Body of pancreas (tissue), 4 donors: ENCODE measurements at regions not wholly inside any gene's neighbourhood (a gene's known extent, or its start where the extent isn't known, plus 50 kb on each side); places are given as distances from the start of the nearest gene placed in this dataset.

Source experiments
- ATAC-seq: fragments of 150-250 bp; one replicate; pipeline ENCODE4 v1.9.1; 2016
- DNase-seq, 4 donors: peaks; one replicate each; pipeline ENCODE4 v3.0.0-alpha.2; 2019
- H3K27ac ChIP-seq, 4 donors: fragments of 200-600 bp; sonication (generic); 1 replicate in 3 of 4; 2 replicates in 1 of 4; pipeline versions ENCODE4 v1.5.1 to v1.6.1; 2016 to 2019; ENCODE audit warnings: mild to moderate bottlenecking in 1 of 4, mixed read lengths in 1 of 4, moderate library complexity in 1 of 4
- H3K27me3 ChIP-seq, 2 donors: fragments of 200-600 bp; sonication (generic); one replicate each; pipeline ENCODE4 v1.6.0; 2016; ENCODE audit warnings: mild to moderate bottlenecking in 1 of 2
- H3K36me3 ChIP-seq, 2 donors: fragments of 200-600 bp; sonication (generic); replicated peaks in 1 of 2; 2 replicates each; pipeline ENCODE4 v1.5.1; 2016; ENCODE audit warnings: low read depth in 2 of 2; ENCODE audit not compliant: insufficient read depth in 1 of 2
- H3K4me1 ChIP-seq: fragments of 200-600 bp; sonication (generic); one replicate; pipeline ENCODE4 v1.6.0; 2016
- H3K4me3 ChIP-seq, 2 donors: fragments of 200-600 bp; sonication (generic); 1 replicate in 1 of 2; 2 replicates in 1 of 2; pipeline ENCODE4 v1.5.1; 2016 to 2019
- H3K9me3 ChIP-seq, 3 donors: fragments of 200-600 bp; sonication (generic); 1 replicate in 2 of 3; 2 replicates in 1 of 3; pipeline ENCODE4 v1.5.1; 2016
- CTCF ChIP-seq, 7 experiments: fragments of 450-650 bp in 4 of 7; fragments of 200-600 bp in 3 of 7; sonication (generic) in 3 of 7; IDR thresholded peaks; one replicate each; pipeline ENCODE4 v1.5.1; 2016 to 2019; ENCODE audit warnings: antibody characterized with exemption in 7 of 7
- POLR2A ChIP-seq, 3 donors: fragments of 450-650 bp; IDR thresholded peaks; one replicate each; pipeline ENCODE4 v1.6.1; 2016; ENCODE audit warnings: antibody characterized with exemption in 3 of 3, mild to moderate bottlenecking in 2 of 3
- WGBS, 2 donors: methylation state at CpG; one replicate each; pipeline ENCODE4 v1.1.5; 2017; 5-methylcytosine and 5-hydroxymethylcytosine counted together
- intact Hi-C: fragments of 100-400 bp; cut with DNase I; formaldehyde crosslinking; loops from one replicate; pipeline ENCODE4 v1.15.1; 2023

GRCh38 chr5:100270023-100270771, 265.0 kb upstream of the FAM174A start:
- intact Hi-C loops, result no loop called here
- no peaks in the 10 kb centered on the region for H3K27me3 ChIP-seq
- no peaks in the 10 kb centered on the region for H3K36me3 ChIP-seq
- TF ChIP-seq POLR2A (IDR thresholded peaks at IDR 0.05) (no peak), CTCF (IDR thresholded peaks at IDR 0.05) (no peak)
- H3K27ac ChIP-seq, result no peak overlapping the region
- no peaks in the 10 kb centered on the region for H3K9me3 ChIP-seq
- no peak overlapping the region for H3K4me3 ChIP-seq
- DNase-seq, result no peak
- no peaks in the 10 kb centered on the region for H3K4me1 ChIP-seq
- WGBS, 2 donors, result 13 to 18% methylated on average over 7 of the region's 7 CpGs
- no peak for ATAC-seq

- TF ChIP-seq POLR2A (IDR thresholded peaks at IDR 0.05) (no peak), CTCF (IDR thresholded peaks at IDR 0.05) (no peak)
- no peaks in the 10 kb centered on the region for H3K36me3 ChIP-seq
- ATAC-seq (no peak), DNase-seq (no peak)
- WGBS, 2 donors, result 74 to 76% methylated on average over 2 of the region's 2 CpGs
- no peak overlapping the region for H3K27ac ChIP-seq
- H3K27me3 ChIP-seq, result no peaks in the 10 kb centered on the region
- no peak overlapping the region for H3K4me3 ChIP-seq
- no peaks in the 10 kb centered on the region for H3K9me3 ChIP-seq
- H3K4me1 ChIP-seq, result no peaks in the 10 kb centered on the region
- intact Hi-C loops, result no loop called here
Measured at GRCh38 chr5:100260968-100261367, 274.2 kb upstream of the FAM174A start.

- H3K9me3 ChIP-seq, result no peaks in the 10 kb centered on the region
- no peak overlapping the region for H3K4me3 ChIP-seq
- no peak for TF ChIP-seq CTCF (IDR thresholded peaks at IDR 0.05)
- TF ChIP-seq POLR2A (IDR thresholded peaks at IDR 0.05), result no peak
- intact Hi-C loops, result no loop called here
- H3K27me3 ChIP-seq, result no peaks in the 10 kb centered on the region
- ATAC-seq, result no peak
- no peak for DNase-seq
- H3K4me1 ChIP-seq, result no peaks in the 10 kb centered on the region
- no peak overlapping the region for H3K27ac ChIP-seq
- H3K36me3 ChIP-seq, result no peaks in the 10 kb centered on the region
Measured at GRCh38 chr5:100252944-100253343, 282.2 kb upstream of the FAM174A start.

- Histone ChIP-seq H3K9me3 (no peaks in the 10 kb centered on the region), H3K4me1 (no peaks in the 10 kb centered on the region), H3K4me3 (no peak overlapping the region), H3K36me3 (no peaks in the 10 kb centered on the region), H3K27me3 (no peaks in the 10 kb centered on the region), H3K27ac (no peak overlapping the region)
- DNase-seq, result no peak
- intact Hi-C loops, result no loop called here
- whole genome bisulfite sequencing, 2 donors, result 64 to 69% methylated on average over 3 of the region's 3 CpGs
- no peak for TF ChIP-seq CTCF (IDR thresholded peaks at IDR 0.05)
- no peak for TF ChIP-seq POLR2A (IDR thresholded peaks at IDR 0.05)
- ATAC-seq, result no peak
Measured at GRCh38 chr5:100252037-100252436, 283.1 kb upstream of the FAM174A start.

- Histone ChIP-seq H3K4me1 (no peaks in the 10 kb centered on the region), H3K27ac (no peak overlapping the region), H3K4me3 (no peak overlapping the region), H3K27me3 (no peaks in the 10 kb centered on the region), H3K36me3 (no peaks in the 10 kb centered on the region), H3K9me3 (no peaks in the 10 kb centered on the region)
- intact Hi-C loops, result no loop called here
- TF ChIP-seq POLR2A (IDR thresholded peaks at IDR 0.05), result no peak
- no peak for TF ChIP-seq CTCF (IDR thresholded peaks at IDR 0.05)
- DNase-seq, result no peak
- WGBS, 2 donors, result 59 to 71% methylated on average over 2 of the region's 2 CpGs
- no peak for ATAC-seq
Measured at GRCh38 chr5:100249884-100250269, 285.3 kb upstream of the FAM174A start.
